SK-N-MC (cell line): ENCODE measurements at regions not wholly inside any gene's neighbourhood (a gene's known extent, or its start where the extent isn't known, plus 50 kb on each side); places are given as distances from the start of the nearest gene placed in this dataset.

Experiments used
- EZH2 ChIP-seq: fragments of 200-600 bp; sonication (generic); IDR thresholded peaks from one replicate; pipeline ENCODE4 v1.6.1; 2017; ENCODE audit warnings: antibody characterized with exemption
- POLR2AphosphoS5 ChIP-seq: IDR thresholded peaks from 2 replicates; pipeline ENCODE4 v1.6.1; 2012; ENCODE audit warnings: mild to moderate bottlenecking, low read depth, low read length, borderline replicate concordance

DNA sequence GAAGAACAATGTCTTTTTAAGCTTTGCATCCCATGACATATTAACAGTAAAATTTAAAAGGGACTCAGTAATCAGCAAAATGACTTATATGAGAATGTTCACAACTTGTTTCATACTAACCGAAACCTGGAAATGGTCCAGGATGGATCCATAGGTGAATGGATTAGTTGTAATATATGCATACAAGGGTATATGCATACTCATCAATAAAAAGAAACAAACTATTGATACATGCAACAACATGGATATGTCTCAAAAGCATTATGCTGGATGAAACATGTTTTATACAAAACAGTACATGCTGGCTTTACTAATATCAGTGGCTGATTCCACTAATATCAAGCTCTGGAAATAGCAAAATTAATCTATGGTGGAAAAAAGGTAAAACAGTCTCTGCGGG is 108.5 kb upstream of the HIVEP1 start:
- TF ChIP-seq POLR2AphosphoS5 (no peak), EZH2 (no peak)
